HCT116 (cell line): ENCODE measurements at regions not wholly inside any gene's neighbourhood (a gene's known extent, or its start where the extent isn't known, plus 50 kb on each side); places are given as distances from the start of the nearest gene placed in this dataset.

ENCODE experiments used
- ATAC-seq: fragments of 200-7000 bp; cut with Tn5 transposase; 2 replicates; pipeline ENCODE4 v1.9.1; 2020; ENCODE audit warnings: mild to moderate bottlenecking, moderate library complexity
- BruUV-seq: library from RNA; stranded (reverse); fragments of 400-500 nt; replicated peaks from 2 replicates; lab custom pipeline; 2021; lab: Mats Ljungman, UMichigan
- CTCF ChIA-PET: fragments of 300-600 bp; sonication (Branson Sonifier 250); formaldehyde crosslinking; loops from one replicate; lab custom pipeline; 2021; ENCODE audit warnings: antibody characterized with exemption; lab: Charles Lee
- POLR2A ChIA-PET: fragments of 300-600, 350-600 bp; sonication (Branson Sonifier 250); formaldehyde crosslinking; loops from one replicate; lab custom pipeline; 2021; ENCODE audit warnings: antibody characterized with exemption; lab: Charles Lee
- RAD21 ChIA-PET, 2 experiments: fragments of 300-600 bp; sonication (Branson Sonifier 250); formaldehyde crosslinking; loops; one replicate each; lab custom pipeline; 2023; ENCODE audit warnings: low total read pairs in 2 of 2; ENCODE audit not compliant: uncharacterized antibody in 2 of 2, unreplicated experiment in 2 of 2, low non-redundant PET in 1 of 2; lab: Charles Lee
- DNase-seq: peaks from one replicate; pipeline ENCODE4 v3.0.0-alpha.2; 2010; ENCODE audit warnings: low read depth, low spot score
- H2AFZ ChIP-seq: fragments of 200-600 bp; shearing (Covaris generic), sonication (generic); 2 replicates; pipeline ENCODE4 v1.6.1; 2017; ENCODE audit warnings: low read depth, mixed run types, mixed read lengths, antibody characterized with exemption, low read length; ENCODE audit not compliant: poor library complexity, severe bottlenecking
- H3K27ac ChIP-seq: 2 replicates; pipeline ENCODE4 v1.5.1; 2012; ENCODE audit warnings: low read depth, low read length
- H3K27me3 ChIP-seq: fragments of 200-600 bp; sonication (generic); 2 replicates; pipeline ENCODE4 v1.6.1; 2016; ENCODE audit warnings: mixed run types, low read length, mixed read lengths; ENCODE audit not compliant: insufficient read depth
- H3K36me3 ChIP-seq, 2 experiments: fragments of 200-500 bp in 1 of 2; fragments of 200-600 bp in 1 of 2; sonication (Bioruptor generic) in 1 of 2; sonication (generic) in 1 of 2; 2 replicates each; pipeline versions ENCODE4 v1.5.1 to v1.6.1; 2014 to 2016; ENCODE audit warnings: low read length in 2 of 2, inconsistent platforms in 1 of 2, mixed read lengths in 1 of 2, mixed run types in 1 of 2; ENCODE audit not compliant: insufficient read depth in 2 of 2, control insufficient read depth in 1 of 2
- H3K4me1 ChIP-seq, 2 experiments: fragments of 200-600 bp in 1 of 2; sonication (generic) in 1 of 2; 2 replicates each; pipeline versions ENCODE4 v1.5.1 to v1.6.1; 2012 to 2017; ENCODE audit warnings: low read length in 2 of 2, inconsistent platforms in 1 of 2, mild to moderate bottlenecking in 1 of 2, mixed read lengths in 1 of 2, mixed run types in 1 of 2, moderate library complexity in 1 of 2; ENCODE audit not compliant: insufficient read depth in 2 of 2, control insufficient read depth in 1 of 2
- H3K4me2 ChIP-seq: fragments of 200-600 bp; sonication (generic); 2 replicates; pipeline ENCODE4 v1.6.1; 2017; ENCODE audit warnings: mixed run types, low read length, mixed read lengths
- H3K4me3 ChIP-seq, 2 experiments: fragments of 200-600 bp in 1 of 2; sonication (generic) in 1 of 2; replicated peaks in 1 of 2; 2 replicates each; pipeline ENCODE4 v1.5.1; 2011 to 2016; ENCODE audit warnings: low read length in 2 of 2, control low read depth in 1 of 2, low read depth in 1 of 2, mild to moderate bottlenecking in 1 of 2, mixed read lengths in 1 of 2, mixed run types in 1 of 2
- H3K79me2 ChIP-seq: fragments of 200-600 bp; sonication (generic); 2 replicates; pipeline ENCODE4 v1.6.1; 2017; ENCODE audit warnings: mild to moderate bottlenecking, mixed run types, low read length, moderate library complexity, mixed read lengths; ENCODE audit not compliant: insufficient read depth
- H3K9ac ChIP-seq: fragments of 200-600 bp; sonication (generic); 2 replicates; pipeline ENCODE4 v1.6.1; 2016; ENCODE audit warnings: low read length, mixed read lengths
- H3K9me2 ChIP-seq: fragments of 200-600 bp; sonication (generic), shearing (Covaris generic); 2 replicates; pipeline ENCODE4 v1.6.1; 2017; ENCODE audit warnings: mixed run types, mild to moderate bottlenecking, moderate library complexity; ENCODE audit not compliant: insufficient read depth
- H3K9me3 ChIP-seq, 2 experiments: fragments of 200-500 bp in 1 of 2; fragments of 200-600 bp in 1 of 2; sonication (Bioruptor generic) in 1 of 2; sonication (generic) in 1 of 2; 2 replicates each; pipeline ENCODE4 v1.6.1; 2014 to 2017; ENCODE audit warnings: low read length in 2 of 2, mixed read lengths in 2 of 2, inconsistent platforms in 1 of 2, low read depth in 1 of 2, mild to moderate bottlenecking in 1 of 2, mixed run types in 1 of 2, moderate library complexity in 1 of 2; ENCODE audit not compliant: control insufficient read depth in 1 of 2, insufficient read depth in 1 of 2
- H4K20me1 ChIP-seq: fragments of 200-600 bp; sonication (generic), shearing (Covaris generic); 2 replicates; pipeline ENCODE4 v1.6.1; 2017; ENCODE audit warnings: mixed run types, mild to moderate bottlenecking, moderate library complexity; ENCODE audit not compliant: insufficient read depth
- CBX3 ChIP-seq: IDR thresholded peaks from 2 replicates; pipeline ENCODE4 v1.6.1; 2012; ENCODE audit warnings: low read depth
- CTCF ChIP-seq, 3 experiments: fragments of 200-600 bp in 1 of 3; sonication (generic) in 1 of 3; IDR thresholded peaks in 2 of 3; conservative IDR thresholded peaks in 1 of 3; 2 replicates each; pipeline ENCODE4 v1.5.1; 2012 to 2017; ENCODE audit warnings: low read depth in 2 of 3, low read length in 2 of 3, antibody characterized with exemption in 1 of 3, borderline replicate concordance in 1 of 3, control low read depth in 1 of 3, mild to moderate bottlenecking in 1 of 3, mixed read lengths in 1 of 3, mixed run types in 1 of 3, moderate library complexity in 1 of 3; ENCODE audit not compliant: insufficient read depth in 1 of 3
- EGR1 ChIP-seq: IDR thresholded peaks from 2 replicates; pipeline ENCODE4 v1.6.1; 2012; ENCODE audit warnings: low read depth
- EZH2phosphoT487 ChIP-seq: fragments of 200-600 bp; IDR thresholded peaks from 2 replicates; pipeline ENCODE4 v1.6.1; 2018; ENCODE audit warnings: antibody characterized with exemption, borderline replicate concordance
- FOSL1 ChIP-seq: IDR thresholded peaks from 2 replicates; pipeline ENCODE4 v1.6.1; 2012; ENCODE audit warnings: low read depth
- JUND ChIP-seq: IDR thresholded peaks from 2 replicates; pipeline ENCODE4 v1.6.1; 2012
- MAX ChIP-seq: IDR thresholded peaks from 2 replicates; pipeline ENCODE4 v1.6.1; 2012
- POLR2AphosphoS5 ChIP-seq: IDR thresholded peaks from 2 replicates; pipeline ENCODE4 v1.6.1; 2011; ENCODE audit warnings: mild to moderate bottlenecking, low read depth, low read length, moderate library complexity
- RAD21 ChIP-seq: IDR thresholded peaks from 2 replicates; pipeline ENCODE4 v1.6.1; 2012; ENCODE audit warnings: low read depth, mild to moderate bottlenecking
- SIN3A ChIP-seq: IDR thresholded peaks from 2 replicates; pipeline ENCODE4 v1.6.1; 2012; ENCODE audit warnings: low read depth
- SRF ChIP-seq: IDR thresholded peaks from 2 replicates; pipeline ENCODE4 v1.6.1; 2012; ENCODE audit warnings: low read depth
- TCF7L2 ChIP-seq: IDR thresholded peaks from 2 replicates; pipeline ENCODE4 v1.7.0; 2011; ENCODE audit warnings: borderline replicate concordance, inconsistent platforms; ENCODE audit not compliant: insufficient read depth, insufficient read length; ENCODE audit errors: extremely low read depth
- YY1 ChIP-seq: IDR thresholded peaks from 2 replicates; pipeline ENCODE4 v1.6.1; 2011; ENCODE audit warnings: low read length, low read depth, moderate library complexity, mild to moderate bottlenecking; ENCODE audit not compliant: insufficient replicate concordance; ENCODE audit errors: extremely low read depth
- ZBTB33 ChIP-seq: IDR thresholded peaks from 2 replicates; pipeline ENCODE4 v1.6.1; 2011; ENCODE audit warnings: mild to moderate bottlenecking, low read length, moderate library complexity; ENCODE audit not compliant: insufficient replicate concordance; ENCODE audit errors: extremely low read depth
- ZNF274 ChIP-seq: fragments of 200-500 bp; sonication (Bioruptor generic); IDR thresholded peaks from 2 replicates; pipeline ENCODE4 v1.6.1; 2014; ENCODE audit warnings: mild to moderate bottlenecking, low read depth, low read length, inconsistent platforms
- intact Hi-C: fragments of 100-400 bp; cut with micrococcal nuclease; formaldehyde crosslinking; loops from 2 replicates; pipeline ENCODE4 v1.10.0; 2022

GRCh38 chr2:15860760-15861159, 79.6 kb upstream of the MYCN start:
- Histone ChIP-seq H3K4me3 (no peak overlapping the region), H3K36me3 (no peaks in the 10 kb centered on the region), H3K27me3 (peaks cover 8% of the 10 kb centered on the region), H3K27ac (no peak overlapping the region), H3K4me1 (no peaks in the 10 kb centered on the region), H2AFZ (no peak overlapping the region), H3K9me3 (no peaks in the 10 kb centered on the region), H3K9ac (no peak overlapping the region), H3K79me2 (no peaks in the 10 kb centered on the region), H3K9me2 (no peaks in the 10 kb centered on the region), H4K20me1 (no peaks in the 10 kb centered on the region), H3K4me2 (no peak overlapping the region)
- no TSS peak for BruUV-seq
- intact Hi-C loops, result no loop called here
- ATAC-seq, result no peak
- DNase-seq, result no peak
- POLR2A ChIA-PET, result no interaction called here
- TF ChIP-seq EZH2phosphoT487, result no peak
- no peak for TF ChIP-seq EGR1
- peak in 2 of 3 experiments; percentile 17 to 39; a peak in 1 of 6 replicates for TF ChIP-seq CTCF (IDR thresholded peaks at IDR 0.05 in 2 of 3, conservative IDR thresholded peaks at IDR 0.05 in 1 of 3; ENCODE audit: borderline replicate concordance in 1 of 3, insufficient read depth in 1 of 3, low read depth in 2 of 3, low read length in 2 of 3)
- no peak for TF ChIP-seq POLR2AphosphoS5
- TF ChIP-seq YY1, result no peak
- no peak for TF ChIP-seq ZBTB33
- no peak for TF ChIP-seq MAX
- TF ChIP-seq CBX3, result no peak
- peak; percentile 27; the same call in 1 of the 2 replicates for TF ChIP-seq RAD21
- TF ChIP-seq JUND, result no peak
- no peak for TF ChIP-seq SRF
- no peak for TF ChIP-seq ZNF274
- no peak for TF ChIP-seq FOSL1
- no peak for TF ChIP-seq TCF7L2
- no peak for TF ChIP-seq SIN3A
- CTCF ChIA-PET, result interaction anchor here (1.0 kb wide), 1 partner anchor 421 kb away, joined by 3 read pairs; no protein-coding TSS in a partner anchor
- RAD21 ChIA-PET, result no interaction called here
